DND-41 (cell line): ENCODE measurements at regions not wholly inside any gene's neighbourhood (a gene's known extent, or its start where the extent isn't known, plus 50 kb on each side); places are given as distances from the start of the nearest gene placed in this dataset.

Experiments used
- ATAC-seq: fragments of 200-7000 bp; cut with Tn5 transposase; 3 replicates; pipeline ENCODE4 v1.9.1; 2021; ENCODE audit warnings: low read depth; ENCODE audit not compliant: insufficient read depth
- DNase-seq: peaks from one replicate; pipeline ENCODE4 v3.0.0-alpha.2; 2020
- H2AFZ ChIP-seq: 2 replicates; pipeline ENCODE4 v1.6.0; 2012; ENCODE audit warnings: low read depth, low read length
- H3K27ac ChIP-seq: 2 replicates; pipeline ENCODE4 v1.5.1; 2012; ENCODE audit warnings: low read length, inconsistent platforms
- H3K27me3 ChIP-seq: fragments of 200-600 bp; sonication (generic); 2 replicates; pipeline ENCODE4 v1.6.0; 2012; ENCODE audit warnings: low read length, mild to moderate bottlenecking, inconsistent platforms; ENCODE audit not compliant: insufficient read depth, poor library complexity
- H3K36me3 ChIP-seq: 2 replicates; pipeline ENCODE4 v1.5.1; 2012; ENCODE audit warnings: low read length, inconsistent platforms; ENCODE audit not compliant: insufficient read depth
- H3K4me1 ChIP-seq: 2 replicates; pipeline ENCODE4 v1.5.1; 2012; ENCODE audit warnings: mild to moderate bottlenecking, low read length; ENCODE audit not compliant: insufficient read depth
- H3K4me2 ChIP-seq: 2 replicates; pipeline ENCODE4 v1.6.0; 2012; ENCODE audit warnings: mild to moderate bottlenecking, moderate library complexity, low read length, inconsistent platforms; ENCODE audit not compliant: insufficient read depth
- H3K4me3 ChIP-seq, 2 experiments: fragments of 200-600 bp in 1 of 2; shearing (Covaris generic) in 1 of 2; 2 replicates each; pipeline ENCODE4 v1.5.1; 2012 to 2016; ENCODE audit warnings: inconsistent platforms in 2 of 2, low read length in 2 of 2, mild to moderate bottlenecking in 2 of 2, low read depth in 1 of 2, moderate library complexity in 1 of 2
- H3K79me2 ChIP-seq: 2 replicates; pipeline ENCODE4 v1.6.0; 2012; ENCODE audit warnings: low read length, inconsistent platforms; ENCODE audit not compliant: insufficient read depth
- H3K9ac ChIP-seq: 2 replicates; pipeline ENCODE4 v1.6.0; 2012; ENCODE audit warnings: low read depth, mild to moderate bottlenecking, inconsistent platforms, low read length, moderate library complexity
- H3K9me3 ChIP-seq: 2 replicates; pipeline ENCODE4 v1.5.1; 2012; ENCODE audit warnings: low read length, moderate library complexity, mild to moderate bottlenecking, inconsistent platforms; ENCODE audit not compliant: insufficient read depth, severe bottlenecking
- H4K20me1 ChIP-seq: 2 replicates; pipeline ENCODE4 v1.6.0; 2012; ENCODE audit warnings: low read length; ENCODE audit not compliant: insufficient read depth
- CTCF ChIP-seq: IDR thresholded peaks from 2 replicates; pipeline ENCODE4 v1.5.1; 2012; ENCODE audit warnings: borderline replicate concordance, low read length, moderate library complexity, mild to moderate bottlenecking; ENCODE audit not compliant: poor library complexity, severe bottlenecking; ENCODE audit errors: extremely low read depth
- EZH2 ChIP-seq: IDR thresholded peaks from 3 replicates; pipeline ENCODE4 v1.6.1; 2012; ENCODE audit warnings: borderline replicate concordance, low read depth, mild to moderate bottlenecking, moderate library complexity, low read length, inconsistent platforms; ENCODE audit not compliant: severe bottlenecking

GRCh38 chr20:58139849-58140786 is 88.3 kb downstream of the ANKRD60 start:
- Histone ChIP-seq H3K36me3 (no peaks in the 10 kb centered on the region), H3K27ac (no peak overlapping the region), H3K27me3 (peaks cover 23% of the 10 kb centered on the region), H3K4me3 (no peak overlapping the region), H3K9me3 (no peaks in the 10 kb centered on the region), H3K9ac (no peak overlapping the region), H3K79me2 (no peaks in the 10 kb centered on the region), H2AFZ (no peak overlapping the region), H3K4me2 (no peak overlapping the region), H3K4me1 (no peaks in the 10 kb centered on the region), H4K20me1 (peaks cover 6% of the 10 kb centered on the region)
- no peak for ATAC-seq
- TF ChIP-seq CTCF (no peak), EZH2 (no peak)
- DNase-seq, result no peak

- Histone ChIP-seq H3K27ac (no peak overlapping the region), H3K9me3 (no peaks in the 10 kb centered on the region), H3K36me3 (no peaks in the 10 kb centered on the region), H3K4me1 (no peaks in the 10 kb centered on the region), H3K4me3 (no peak overlapping the region), H4K20me1 (peaks cover 6% of the 10 kb centered on the region), H2AFZ (no peak overlapping the region), H3K4me2 (no peak overlapping the region), H3K79me2 (no peaks in the 10 kb centered on the region), H3K9ac (no peak overlapping the region), H3K27me3 (peaks cover 34% of the 10 kb centered on the region)
- TF ChIP-seq CTCF (no peak), EZH2 (no peak)
- no peak for DNase-seq
- ATAC-seq, result no peak
Observed at GRCh38 chr20:58138395-58138794, 90.1 kb downstream of the ANKRD60 start.

- no peaks in the 10 kb centered on the region for H3K4me1 ChIP-seq
- H3K79me2 ChIP-seq, result no peaks in the 10 kb centered on the region
- H3K9ac ChIP-seq, result no peak overlapping the region
- H4K20me1 ChIP-seq, result peaks cover 6% of the 10 kb centered on the region
- H3K4me3 ChIP-seq, result no peak overlapping the region
- no peak for DNase-seq
- H2AFZ ChIP-seq, result no peak overlapping the region
- H3K27me3 ChIP-seq, result peaks cover 38% of the 10 kb centered on the region
- H3K4me2 ChIP-seq, result no peak overlapping the region
- TF ChIP-seq CTCF, result no peak
- no peak for TF ChIP-seq EZH2
- ATAC-seq, result no peak
- no peaks in the 10 kb centered on the region for H3K36me3 ChIP-seq
- no peak overlapping the region for H3K27ac ChIP-seq
- no peaks in the 10 kb centered on the region for H3K9me3 ChIP-seq
Observed at GRCh38 chr20:58137651-58138265, 90.7 kb downstream of the ANKRD60 start.
